ENCODE measurements at regions not wholly inside any gene's neighbourhood (a gene's known extent, or its start where the extent isn't known, plus 50 kb on each side); places are given as distances from the start of the nearest gene placed in this dataset.
"Not testable (repeated sequence)": the region's sequence is repeated elsewhere in the genome, so short reads cannot be mapped to it uniquely, and the experiment has no call there.

DNA sequence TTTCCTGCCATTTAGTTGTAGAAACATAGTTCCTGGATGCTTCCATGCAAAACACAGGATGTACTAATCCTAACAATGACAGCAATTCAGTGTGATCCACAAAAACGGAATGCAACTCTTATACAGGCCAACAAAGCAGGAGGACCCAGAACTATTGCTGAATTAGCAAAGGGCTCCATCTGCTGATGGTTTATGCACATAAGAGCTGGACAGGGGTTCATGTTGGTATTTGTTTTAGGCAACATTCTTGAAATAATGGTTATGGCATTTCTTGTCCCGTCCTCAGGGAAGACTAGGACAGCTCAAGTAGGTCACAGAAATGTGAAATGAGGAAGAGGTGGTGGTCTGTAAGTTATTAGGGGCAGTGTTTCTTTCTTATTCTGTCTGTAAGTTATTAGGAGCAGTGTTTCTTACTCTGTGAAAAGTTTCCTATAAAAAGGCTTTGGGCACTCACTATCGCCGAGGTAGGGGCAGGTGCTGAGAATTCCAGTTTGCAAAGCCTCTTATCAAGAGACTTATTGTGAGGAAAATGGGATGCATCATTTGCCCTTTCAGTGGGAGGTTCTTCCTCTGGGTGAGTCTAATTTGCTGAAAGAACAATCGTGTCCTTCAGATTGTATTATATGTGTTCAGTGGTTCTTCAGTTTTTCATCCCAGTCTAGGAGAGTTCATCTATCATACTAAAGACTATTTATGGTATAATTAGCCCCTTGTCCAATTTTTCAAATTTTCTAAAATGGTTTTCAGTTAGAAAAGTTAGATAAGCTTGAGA lies 171.1 kb downstream of the MCHR2 start:
- H3K36me3 ChIP-seq (ENCODE audit: control insufficient read depth in 3 of 3, insufficient read depth in 2 of 3, low read depth in 1 of 3, low read length in 3 of 3) = no peaks in the 10 kb centered on the region

DNA sequence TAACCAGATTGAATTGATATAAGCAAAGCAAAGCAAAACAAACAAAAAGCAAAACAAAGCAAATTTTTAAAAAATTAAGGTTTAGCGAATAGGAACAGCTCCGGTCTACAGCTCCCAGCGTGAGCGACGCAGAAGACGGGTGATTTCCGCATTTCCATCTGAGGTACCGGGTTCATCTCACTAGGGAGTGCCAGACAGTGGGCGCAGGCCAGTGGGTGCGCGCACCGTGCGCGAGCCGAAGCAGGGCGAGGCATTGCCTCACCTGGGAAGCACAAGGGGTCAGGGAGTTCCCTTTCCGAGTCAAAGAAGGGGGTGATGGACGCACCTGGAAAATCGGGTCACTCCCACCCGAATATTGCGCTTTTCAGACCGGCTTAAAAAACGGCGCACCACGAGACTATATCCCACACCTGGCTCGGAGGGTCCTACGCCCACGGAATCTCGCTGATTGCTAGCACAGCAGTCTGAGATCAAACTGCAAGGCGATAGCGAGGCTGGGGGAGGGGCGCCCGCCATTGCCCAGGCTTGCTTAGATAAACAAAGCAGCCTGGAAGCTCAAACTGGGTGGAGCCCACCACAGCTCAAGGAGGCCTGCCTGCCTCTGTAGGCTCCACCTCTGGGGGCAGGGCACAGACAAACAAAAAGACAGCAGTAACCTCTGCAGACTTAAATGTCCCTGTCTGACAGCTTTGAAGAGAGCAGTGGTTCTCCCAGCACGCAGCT lies 170.3 kb downstream of the MCHR2 start:
- not testable (repeated sequence) for H3K36me3 ChIP-seq (ENCODE audit: control insufficient read depth in 3 of 3, insufficient read depth in 2 of 3, low read depth in 1 of 3, low read length in 3 of 3); H3K4me3 ChIP-seq (ENCODE audit: low read depth in 1 of 3, low read length in 3 of 3); H3K9me3 ChIP-seq (ENCODE audit: control insufficient read depth in 2 of 2, insufficient read depth in 1 of 2, low read depth in 1 of 2, low read length in 1 of 2); FAIRE-seq; H3K27ac ChIP-seq (ENCODE audit: low read depth in 1 of 3, low read length in 2 of 3); H3K4me1 ChIP-seq (ENCODE audit: control insufficient read depth in 3 of 3, insufficient read depth in 2 of 3, low read depth in 1 of 3, low read length in 2 of 3); DNase-seq; H3K27me3 ChIP-seq (ENCODE audit: control insufficient read depth in 3 of 3, insufficient read depth in 3 of 3, low read length in 3 of 3)
- 24 to 33% (median 29%) methylated on average over 8 to 13 of the region's 34 CpGs for WGBS, 3 donors

More for the DNA sequence above, 171.1 kb downstream of the MCHR2 start:
- DNase-seq (peak; percentile 17 to 50), FAIRE-seq (no peak)
- Histone ChIP-seq H3K27ac (ENCODE audit: low read depth in 1 of 3, low read length in 2 of 3) (no peak overlapping the region), H3K9me3 (ENCODE audit: control insufficient read depth in 2 of 2, insufficient read depth in 1 of 2, low read depth in 1 of 2, low read length in 1 of 2) (no peaks in the 10 kb centered on the region), H3K27me3 (ENCODE audit: control insufficient read depth in 3 of 3, insufficient read depth in 3 of 3, low read length in 3 of 3) (peaks cover 0 to 3% (median 0%) of the 10 kb centered on the region in 3 donors), H3K4me3 (ENCODE audit: low read depth in 1 of 3, low read length in 3 of 3) (no peak overlapping the region), H3K4me1 (ENCODE audit: control insufficient read depth in 3 of 3, insufficient read depth in 2 of 3, low read depth in 1 of 3, low read length in 2 of 3) (no peaks in the 10 kb centered on the region)
- 17 to 42% (median 29%) methylated on average over 5 of the region's 5 CpGs for WGBS, 3 donors

DNA sequence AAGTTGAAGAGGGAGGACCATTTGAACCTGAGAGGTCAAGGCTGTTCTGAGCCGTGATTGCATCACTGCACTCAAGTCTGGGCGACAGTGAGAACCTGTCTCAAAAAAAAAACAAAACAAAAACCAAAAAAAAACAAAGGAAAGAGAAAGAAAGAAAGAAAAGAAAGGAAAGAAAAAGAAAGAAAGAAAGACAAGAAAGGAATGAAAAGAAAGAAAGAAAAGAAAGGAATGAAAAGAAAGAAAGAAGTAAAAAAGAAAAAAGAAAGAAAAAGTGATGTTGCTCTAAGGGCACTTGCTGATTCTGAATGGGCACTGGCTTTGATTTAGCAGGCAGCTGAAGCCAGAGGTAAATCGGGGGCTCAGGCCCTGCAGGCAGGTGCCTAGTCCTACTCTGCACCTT lies 161.0 kb downstream of the MCHR2 start:
- Histone ChIP-seq H3K4me1 (ENCODE audit: control insufficient read depth in 3 of 3, insufficient read depth in 2 of 3, low read depth in 1 of 3, low read length in 2 of 3) (no peaks in the 10 kb centered on the region), H3K27me3 (ENCODE audit: control insufficient read depth in 3 of 3, insufficient read depth in 3 of 3, low read length in 3 of 3) (no peaks in the 10 kb centered on the region), H3K9me3 (ENCODE audit: control insufficient read depth in 2 of 2, insufficient read depth in 1 of 2, low read depth in 1 of 2, low read length in 1 of 2) (no peaks in the 10 kb centered on the region), H3K36me3 (ENCODE audit: control insufficient read depth in 3 of 3, insufficient read depth in 2 of 3, low read depth in 1 of 3, low read length in 3 of 3) (no peaks in the 10 kb centered on the region), H3K27ac (ENCODE audit: low read depth in 1 of 3, low read length in 2 of 3) (no peak overlapping the region), H3K4me3 (ENCODE audit: low read depth in 1 of 3, low read length in 3 of 3) (no peak overlapping the region)
- FAIRE-seq (no peak), DNase-seq (no peak)
- WGBS, 3 donors = 72 to 82% (median 74%) methylated on average over 3 of the region's 3 CpGs

DNA sequence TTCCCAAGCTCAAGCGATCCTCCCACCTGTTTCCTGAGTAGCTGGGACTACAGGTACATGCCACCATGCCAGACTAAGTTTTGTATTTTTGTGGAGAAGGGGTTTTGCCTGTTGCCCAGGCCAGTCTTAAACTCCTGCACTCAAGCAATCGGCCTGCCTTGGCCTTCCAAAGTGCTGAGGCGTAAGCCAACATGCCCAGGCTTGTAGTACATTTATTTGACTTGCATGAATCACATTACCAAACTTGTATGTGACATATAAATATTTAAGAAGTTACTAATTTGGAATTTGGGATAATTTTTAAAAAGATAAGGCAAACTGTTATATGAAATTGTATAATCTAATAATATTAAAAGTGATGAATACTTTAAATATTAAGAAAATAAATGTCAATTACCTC lies 157.6 kb downstream of the MCHR2 start:
- H3K4me3 ChIP-seq (ENCODE audit: low read depth in 1 of 3, low read length in 3 of 3) = no peak overlapping the region
- H3K27me3 ChIP-seq (ENCODE audit: control insufficient read depth in 3 of 3, insufficient read depth in 3 of 3, low read length in 3 of 3) = no peaks in the 10 kb centered on the region
- H3K36me3 ChIP-seq (ENCODE audit: control insufficient read depth in 3 of 3, insufficient read depth in 2 of 3, low read depth in 1 of 3, low read length in 3 of 3) = no peaks in the 10 kb centered on the region
- WGBS, 3 donors = 81 to 86% (median 84%) methylated on average over 3 of the region's 3 CpGs
- no peaks in the 10 kb centered on the region for H3K9me3 ChIP-seq (ENCODE audit: control insufficient read depth in 2 of 2, insufficient read depth in 1 of 2, low read depth in 1 of 2, low read length in 1 of 2)
- FAIRE-seq (no peak), DNase-seq (no peak)
- H3K4me1 ChIP-seq (ENCODE audit: control insufficient read depth in 3 of 3, insufficient read depth in 2 of 3, low read depth in 1 of 3, low read length in 2 of 3) = no peaks in the 10 kb centered on the region
- no peak overlapping the region for H3K27ac ChIP-seq (ENCODE audit: low read depth in 1 of 3, low read length in 2 of 3)

DNA sequence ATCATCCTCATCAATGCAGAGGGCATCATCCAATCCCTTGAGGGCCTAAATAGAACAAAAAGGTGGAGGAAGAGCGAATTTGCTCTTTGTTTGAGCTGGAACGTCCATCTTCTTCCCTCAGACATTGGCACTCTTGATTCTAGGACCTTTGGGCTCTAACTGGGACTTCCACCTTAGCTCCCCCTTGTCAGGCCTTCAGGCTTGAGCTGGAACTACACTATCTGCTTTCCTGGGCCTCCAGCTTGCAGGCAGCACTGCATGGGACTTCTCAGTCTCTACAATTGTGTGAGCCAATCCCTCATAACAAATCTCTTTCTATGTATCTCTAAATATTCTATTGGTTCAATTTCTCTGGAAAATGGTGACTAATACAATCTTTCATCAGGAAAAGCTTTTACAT lies 155.4 kb downstream of the MCHR2 start:
- H3K36me3 ChIP-seq (ENCODE audit: control insufficient read depth in 3 of 3, insufficient read depth in 2 of 3, low read depth in 1 of 3, low read length in 3 of 3) = no peaks in the 10 kb centered on the region
- no peak overlapping the region for H3K27ac ChIP-seq (ENCODE audit: low read depth in 1 of 3, low read length in 2 of 3)
- DNase-seq = no peak
- H3K27me3 ChIP-seq (ENCODE audit: control insufficient read depth in 3 of 3, insufficient read depth in 3 of 3, low read length in 3 of 3) = no peaks in the 10 kb centered on the region
- no peaks in the 10 kb centered on the region for H3K4me1 ChIP-seq (ENCODE audit: control insufficient read depth in 3 of 3, insufficient read depth in 2 of 3, low read depth in 1 of 3, low read length in 2 of 3)
- no peaks in the 10 kb centered on the region for H3K9me3 ChIP-seq (ENCODE audit: control insufficient read depth in 2 of 2, insufficient read depth in 1 of 2, low read depth in 1 of 2, low read length in 1 of 2)
- no peak for FAIRE-seq
- WGBS, 3 donors = 54 to 79% (median 71%) methylated on average over 2 of the region's 2 CpGs
- no peak overlapping the region for H3K4me3 ChIP-seq (ENCODE audit: low read depth in 1 of 3, low read length in 3 of 3)

DNA sequence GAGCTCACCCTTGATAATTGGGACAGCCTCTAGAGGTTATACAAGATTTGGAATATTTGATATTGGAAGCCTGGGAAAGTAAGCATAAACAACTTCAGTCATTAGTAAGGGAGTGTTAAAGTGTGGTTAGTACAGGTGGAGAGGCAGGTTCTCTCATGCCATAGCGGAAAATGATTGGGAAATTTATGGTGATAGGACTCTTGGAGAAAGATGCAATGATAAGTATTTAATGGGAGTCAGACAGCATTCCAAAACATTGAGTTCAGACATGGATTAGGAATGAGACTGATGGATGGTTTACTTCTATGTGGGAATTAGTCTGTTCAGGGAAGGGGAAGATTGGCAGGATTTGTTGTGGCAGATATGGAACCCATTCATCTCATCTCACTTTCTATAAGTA lies 152.7 kb downstream of the MCHR2 start:
- H3K4me1 ChIP-seq (ENCODE audit: control insufficient read depth in 3 of 3, insufficient read depth in 2 of 3, low read depth in 1 of 3, low read length in 2 of 3) = no peaks in the 10 kb centered on the region
- H3K9me3 ChIP-seq (ENCODE audit: control insufficient read depth in 2 of 2, insufficient read depth in 1 of 2, low read depth in 1 of 2, low read length in 1 of 2) = no peaks in the 10 kb centered on the region
- no peaks in the 10 kb centered on the region for H3K36me3 ChIP-seq (ENCODE audit: control insufficient read depth in 3 of 3, insufficient read depth in 2 of 3, low read depth in 1 of 3, low read length in 3 of 3)
- DNase-seq = no peak
- H3K27me3 ChIP-seq (ENCODE audit: control insufficient read depth in 3 of 3, insufficient read depth in 3 of 3, low read length in 3 of 3) = no peaks in the 10 kb centered on the region
- FAIRE-seq = no peak
- no peak overlapping the region for H3K4me3 ChIP-seq (ENCODE audit: low read depth in 1 of 3, low read length in 3 of 3)
- 4 to 42% (median 24%) methylated on average over 1 of the region's 1 CpG for WGBS, 3 donors
- no peak overlapping the region for H3K27ac ChIP-seq (ENCODE audit: low read depth in 1 of 3, low read length in 2 of 3)

DNA sequence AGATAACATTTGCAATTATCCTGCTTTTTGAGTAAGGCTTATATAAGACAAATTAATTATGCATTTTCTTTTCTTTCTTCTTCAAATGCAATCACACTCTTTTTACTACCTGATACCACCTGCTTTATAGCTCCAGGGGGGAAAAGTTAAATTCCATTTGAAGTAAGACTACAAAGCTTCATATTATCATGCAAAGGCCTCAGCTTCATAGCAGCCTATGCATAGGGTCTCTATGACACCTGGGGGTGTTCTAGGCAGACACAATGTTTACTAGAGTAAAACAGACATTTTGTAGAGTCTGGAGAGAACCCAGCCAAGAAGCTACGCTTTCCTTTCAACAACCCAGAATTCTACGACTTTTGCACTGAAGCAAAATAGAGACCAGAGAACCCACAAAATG lies 148.0 kb downstream of the MCHR2 start:
- H3K27me3 ChIP-seq (ENCODE audit: control insufficient read depth in 3 of 3, insufficient read depth in 3 of 3, low read length in 3 of 3) = no peaks in the 10 kb centered on the region
- H3K27ac ChIP-seq (ENCODE audit: low read depth in 1 of 3, low read length in 2 of 3) = no peak overlapping the region
- DNase-seq = no peak
- no peaks in the 10 kb centered on the region for H3K9me3 ChIP-seq (ENCODE audit: control insufficient read depth in 2 of 2, insufficient read depth in 1 of 2, low read depth in 1 of 2, low read length in 1 of 2)
- no peak overlapping the region for H3K4me3 ChIP-seq (ENCODE audit: low read depth in 1 of 3, low read length in 3 of 3)
- H3K4me1 ChIP-seq (ENCODE audit: control insufficient read depth in 3 of 3, insufficient read depth in 2 of 3, low read depth in 1 of 3, low read length in 2 of 3) = no peaks in the 10 kb centered on the region
- H3K36me3 ChIP-seq (ENCODE audit: control insufficient read depth in 3 of 3, insufficient read depth in 2 of 3, low read depth in 1 of 3, low read length in 3 of 3) = no peaks in the 10 kb centered on the region
- no peak for FAIRE-seq
- WGBS, 3 donors = 77 to 91% (median 89%) methylated on average over 2 of the region's 2 CpGs

DNA sequence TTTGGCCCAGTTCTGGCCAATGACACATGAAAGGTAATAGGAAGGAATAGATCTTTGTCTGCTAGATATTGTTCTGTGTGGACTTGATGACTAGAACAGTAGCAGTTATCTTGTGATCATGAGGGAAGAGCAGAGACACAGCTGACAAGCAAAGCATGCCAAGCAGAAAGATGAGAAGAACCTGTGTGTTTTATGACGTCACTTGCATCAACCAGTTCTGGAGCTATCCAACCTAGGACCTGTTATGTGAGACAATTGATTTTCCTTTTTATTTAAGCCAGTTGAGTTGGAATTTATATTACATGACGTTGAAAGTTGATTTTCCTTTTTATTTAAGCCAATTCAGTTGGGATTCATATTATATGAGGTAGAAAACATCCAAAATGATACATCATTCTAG lies 143.2 kb downstream of the MCHR2 start:
- Histone ChIP-seq H3K4me1 (ENCODE audit: control insufficient read depth in 3 of 3, insufficient read depth in 2 of 3, low read depth in 1 of 3, low read length in 2 of 3) (no peaks in the 10 kb centered on the region), H3K27ac (ENCODE audit: low read depth in 1 of 3, low read length in 2 of 3) (no peak overlapping the region), H3K36me3 (ENCODE audit: control insufficient read depth in 3 of 3, insufficient read depth in 2 of 3, low read depth in 1 of 3, low read length in 3 of 3) (no peaks in the 10 kb centered on the region), H3K9me3 (ENCODE audit: control insufficient read depth in 2 of 2, insufficient read depth in 1 of 2, low read depth in 1 of 2, low read length in 1 of 2) (no peaks in the 10 kb centered on the region), H3K4me3 (ENCODE audit: low read depth in 1 of 3, low read length in 3 of 3) (no peak overlapping the region), H3K27me3 (ENCODE audit: control insufficient read depth in 3 of 3, insufficient read depth in 3 of 3, low read length in 3 of 3) (no peaks in the 10 kb centered on the region)
- WGBS, 3 donors = 31 to 68% (median 55%) methylated on average over 2 of the region's 2 CpGs
- FAIRE-seq = no peak
- DNase-seq = no peak
